ENCODE measurements at regions not wholly inside any gene's neighbourhood (a gene's known extent, or its start where the extent isn't known, plus 50 kb on each side); places are given as distances from the start of the nearest gene placed in this dataset.
"Not testable (repeated sequence)": the region's sequence is repeated elsewhere in the genome, so short reads cannot be mapped to it uniquely, and the experiment has no call there.

DNA sequence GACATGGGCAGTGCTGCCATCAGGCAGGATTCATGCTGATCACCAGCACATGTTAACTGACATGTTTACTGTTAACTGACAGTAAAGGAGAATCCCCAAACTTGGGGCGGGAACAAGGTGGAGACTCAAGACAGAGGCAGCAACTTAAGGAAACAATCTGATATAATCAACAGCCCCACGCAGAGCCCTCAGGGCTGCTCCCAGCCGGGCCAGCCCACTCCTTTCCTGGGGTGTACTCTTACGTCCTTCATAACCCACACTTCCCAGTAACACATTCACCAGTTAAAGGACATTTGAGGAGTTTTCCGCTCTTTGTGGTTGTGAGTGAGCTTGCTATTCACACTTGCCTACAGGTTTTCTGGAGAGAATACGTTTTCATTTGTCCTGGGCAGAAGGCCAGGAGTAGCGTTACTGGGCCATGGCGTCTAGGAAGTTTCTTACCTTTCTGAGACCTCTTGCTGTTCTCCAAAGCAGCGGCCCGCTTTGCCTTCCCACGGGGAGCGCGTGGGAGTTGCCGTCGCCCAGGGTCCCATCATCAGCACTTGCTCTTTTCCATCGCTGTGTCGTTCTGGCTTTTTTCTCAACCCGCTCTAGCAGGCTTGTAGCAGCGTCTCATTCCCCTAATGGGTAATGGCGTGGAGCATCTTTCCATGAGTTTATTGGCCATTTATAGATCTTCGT lies 56.4 kb downstream of the FOXF2 start:
- no peak for DNase-seq

DNA sequence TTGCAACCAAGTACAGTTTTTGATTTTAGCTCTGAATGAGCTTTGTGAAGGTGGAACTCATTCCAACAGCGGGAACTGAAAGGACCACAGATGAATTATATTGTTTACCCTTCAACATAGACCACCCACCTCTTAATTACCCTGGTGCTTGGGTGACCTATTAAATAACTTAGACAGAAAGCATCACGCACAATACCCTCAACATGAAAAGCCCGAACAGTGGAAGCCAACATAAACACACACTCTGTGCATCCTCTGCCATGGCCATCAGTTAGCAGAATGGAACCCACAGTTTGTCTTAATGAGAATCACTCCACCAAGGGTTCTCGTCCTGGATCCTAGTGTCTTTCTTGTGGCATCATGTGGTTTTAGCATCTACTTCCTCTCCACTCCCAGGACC lies 60.5 kb downstream of the FOXF2 start:
- DNase-seq = no peak

DNA sequence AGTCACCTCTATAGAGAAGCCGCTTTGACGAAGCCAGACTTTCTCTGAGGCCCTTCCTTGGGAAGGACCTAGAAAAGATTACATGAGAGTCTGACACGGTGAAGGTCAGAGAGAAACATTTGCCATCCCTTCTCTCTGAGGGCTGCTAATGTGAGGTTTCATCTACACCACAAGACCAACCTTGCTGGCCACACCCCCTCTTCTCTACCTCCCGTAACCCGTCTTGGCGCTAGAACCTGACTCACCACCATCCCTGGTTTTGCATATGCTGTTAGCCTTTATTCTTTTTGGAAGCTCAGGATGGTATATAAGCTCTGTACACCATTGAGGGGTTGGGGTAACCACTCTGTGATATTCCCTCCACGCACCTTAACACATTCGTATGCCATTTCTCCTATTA lies 63.6 kb downstream of the FOXF2 start:
- DNase-seq = no peak

DNA sequence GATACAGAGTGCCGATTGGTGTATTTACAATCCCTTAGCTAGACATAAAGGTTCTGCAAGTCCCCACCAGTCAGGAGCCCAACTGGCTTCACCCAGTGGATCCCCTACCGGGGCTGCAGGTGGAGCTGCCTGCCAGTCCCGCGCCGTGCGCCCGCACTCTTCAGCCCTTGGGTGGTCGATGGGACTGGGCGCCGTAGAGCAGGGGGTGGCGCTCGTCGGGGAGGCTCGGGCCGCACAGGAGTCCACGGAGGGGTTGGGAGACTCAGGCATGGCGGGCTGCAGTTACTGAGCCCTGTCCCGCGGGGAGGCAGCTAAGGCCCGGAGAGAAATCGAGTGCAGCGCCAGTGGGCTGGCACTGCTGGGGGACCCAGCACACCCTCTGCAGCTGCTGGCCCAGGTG lies 67.4 kb downstream of the FOXF2 start:
- not testable (repeated sequence) for DNase-seq

DNA sequence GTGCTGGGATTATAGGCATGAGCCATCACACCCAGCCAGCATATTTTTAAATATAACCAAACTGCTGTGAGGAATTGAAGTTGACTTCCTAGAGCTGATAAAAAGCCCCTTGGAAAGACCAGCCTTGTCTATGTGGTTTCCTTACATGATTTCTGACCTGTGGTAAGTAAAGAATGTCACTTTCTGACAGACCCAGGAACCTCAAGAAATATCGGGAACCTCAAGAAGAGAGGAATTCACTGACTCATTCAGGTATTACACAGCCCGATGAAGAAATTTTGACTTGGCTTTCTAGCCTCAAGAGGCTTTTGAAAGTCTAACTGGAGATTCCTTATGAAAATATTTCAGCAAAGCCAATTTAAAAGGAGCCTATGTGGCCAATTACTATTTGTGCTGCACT lies 71.8 kb downstream of the FOXF2 start:
- no peak for DNase-seq

DNA sequence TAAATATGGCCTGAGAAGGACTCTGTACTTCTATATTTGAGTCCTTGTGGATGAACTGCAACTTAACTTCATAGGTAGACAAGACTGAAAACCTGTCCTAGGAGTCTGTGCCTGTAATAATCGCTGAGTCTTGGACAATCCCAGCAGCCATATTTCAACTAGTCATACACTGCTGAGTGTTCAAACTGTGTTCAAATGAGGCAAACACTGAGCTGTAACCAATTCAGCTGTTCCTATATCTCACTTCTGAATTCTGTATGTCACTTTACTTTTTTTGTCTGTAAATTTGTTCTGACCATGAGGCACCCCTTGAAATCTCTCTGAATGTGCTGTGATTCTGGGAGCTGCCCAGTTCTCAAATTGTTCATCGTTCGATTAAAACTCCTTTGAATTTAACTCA lies 72.4 kb downstream of the FOXF2 start:
- DNase-seq = no peak

DNA sequence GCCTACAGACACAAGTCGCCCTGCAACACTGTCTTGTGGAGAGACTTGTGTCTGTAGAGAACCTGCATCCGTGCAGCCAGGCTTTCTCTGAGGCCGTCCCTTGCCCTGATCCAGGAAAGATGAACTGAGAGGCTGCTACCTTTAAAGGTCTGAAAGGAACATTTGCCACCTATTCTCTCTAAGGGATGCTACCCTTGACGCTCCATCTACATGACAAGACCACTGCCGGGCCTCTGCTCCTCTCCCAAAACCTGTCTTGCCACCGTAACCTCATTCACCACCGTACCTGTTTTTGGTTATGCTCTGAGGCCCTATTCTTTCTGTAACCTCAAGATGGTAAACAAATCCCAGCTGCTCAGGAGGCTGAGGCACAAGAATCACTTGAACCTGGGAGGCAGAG lies 73.9 kb downstream of the FOXF2 start:
- no peak for DNase-seq

DNA sequence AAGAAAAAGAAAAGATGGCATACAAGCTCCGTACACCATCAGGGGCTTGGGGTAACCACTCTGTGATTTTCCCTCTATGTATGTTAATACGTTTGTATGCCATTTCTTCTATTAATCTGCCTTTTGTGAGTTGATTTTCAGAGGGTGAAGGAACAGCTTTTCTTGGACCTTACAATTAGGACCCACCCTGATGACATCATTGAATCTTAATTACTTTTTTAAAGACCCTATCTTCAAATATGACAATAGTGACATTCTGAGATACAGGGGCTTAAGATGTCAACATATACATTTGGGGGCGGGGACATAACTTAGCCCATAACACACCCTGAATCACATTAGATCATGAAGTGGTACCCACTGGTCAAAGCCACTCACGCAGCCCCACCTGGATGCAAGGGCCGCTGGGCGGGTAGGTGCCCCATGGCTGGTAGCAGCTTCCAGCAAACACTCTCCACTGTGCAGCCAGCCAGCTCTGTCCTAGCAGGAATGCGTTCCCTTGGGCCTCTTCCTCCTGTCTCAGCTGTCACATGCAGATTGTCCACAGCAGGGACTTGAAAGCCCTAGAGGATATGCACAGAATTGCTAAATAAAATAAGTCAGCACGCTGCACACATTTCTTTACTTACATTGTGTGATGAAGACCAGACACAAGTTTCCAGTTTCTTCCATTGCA lies 74.5 kb downstream of the FOXF2 start:
- no peak for DNase-seq

DNA sequence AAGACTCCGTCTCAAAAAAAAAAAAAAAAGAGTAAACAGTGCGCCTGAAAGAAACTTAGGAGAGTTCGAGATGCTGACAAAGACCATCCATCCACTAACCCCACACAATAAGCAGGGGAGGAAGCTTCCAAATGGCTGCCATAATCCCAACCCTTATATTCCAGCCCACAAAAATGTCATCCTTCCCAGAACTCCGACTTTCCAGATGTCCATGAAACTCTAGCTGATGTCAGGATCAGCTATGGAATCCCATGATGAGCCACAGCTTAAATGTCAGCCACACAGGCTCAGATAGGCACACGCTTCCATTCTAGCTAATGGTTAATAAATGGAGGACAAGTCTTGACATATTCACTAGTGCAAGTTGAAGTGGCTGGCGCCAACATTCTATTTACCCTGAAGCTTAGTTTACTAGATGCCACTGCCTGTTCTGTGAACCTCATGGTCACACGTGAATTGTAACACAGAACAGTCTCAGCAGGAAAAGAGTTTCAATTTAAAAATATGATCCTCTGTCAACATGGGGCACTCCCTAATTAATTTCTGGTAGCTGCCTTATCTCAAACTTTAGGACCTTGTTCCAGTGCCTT lies 75.5 kb downstream of the FOXF2 start:
- DNase-seq = no peak

DNA sequence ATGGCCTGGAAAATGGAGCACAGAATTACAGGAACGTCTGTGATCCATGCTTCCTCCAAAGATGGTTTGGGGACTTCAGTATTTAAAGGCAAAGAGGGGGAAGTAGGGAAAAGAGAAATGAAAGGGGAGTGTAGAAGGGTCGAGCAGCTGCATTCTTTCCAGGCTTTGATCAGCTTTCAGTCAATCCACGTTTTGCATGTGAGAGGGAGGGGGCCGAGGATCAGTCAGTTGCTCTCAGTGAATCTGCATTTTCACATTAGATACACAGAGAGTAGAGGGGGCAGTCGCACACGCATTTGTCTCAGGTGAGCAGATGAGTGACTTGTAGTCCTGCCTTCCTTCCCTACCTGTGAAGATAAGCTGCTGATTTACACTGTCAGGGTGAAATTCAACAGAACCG lies 78.8 kb downstream of the FOXF2 start:
- no peak for DNase-seq

DNA sequence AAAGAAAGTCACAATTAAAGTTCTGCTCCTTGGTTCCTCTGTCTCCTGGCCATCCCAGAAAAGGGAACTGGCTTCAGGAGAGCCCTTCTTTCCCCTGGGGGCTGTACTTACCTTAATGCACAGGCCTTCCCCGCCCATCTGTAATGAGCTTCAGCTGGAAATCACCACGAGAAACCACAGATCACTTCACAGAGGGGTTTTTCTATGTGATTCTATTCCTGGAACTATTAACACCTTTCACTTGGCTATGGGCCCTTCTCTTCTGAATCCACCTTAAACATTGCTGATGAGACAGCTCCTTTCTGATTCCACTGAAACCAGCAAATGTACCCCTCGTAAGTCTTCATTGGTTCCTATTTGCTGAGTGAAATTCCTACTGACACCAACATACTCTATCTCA lies 80.7 kb downstream of the FOXF2 start:
- DNase-seq = no peak

DNA sequence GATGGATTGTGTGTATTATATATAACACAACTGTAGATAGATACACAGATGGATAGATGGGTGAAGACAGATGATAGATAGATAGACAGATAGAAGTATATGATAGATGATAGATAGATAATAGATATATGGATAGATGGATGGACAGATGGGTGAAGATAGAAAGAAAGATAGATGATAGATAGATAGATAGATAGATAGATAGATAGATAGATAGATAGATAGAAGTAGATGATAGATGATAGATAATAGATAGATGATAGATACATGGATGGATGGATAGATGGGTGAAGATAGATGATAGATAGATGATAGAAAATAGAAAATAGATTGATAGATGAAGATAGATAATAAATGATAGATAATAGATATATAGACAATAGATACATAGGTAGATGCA lies 83.3 kb downstream of the FOXF2 start:
- DNase-seq = no peak

DNA sequence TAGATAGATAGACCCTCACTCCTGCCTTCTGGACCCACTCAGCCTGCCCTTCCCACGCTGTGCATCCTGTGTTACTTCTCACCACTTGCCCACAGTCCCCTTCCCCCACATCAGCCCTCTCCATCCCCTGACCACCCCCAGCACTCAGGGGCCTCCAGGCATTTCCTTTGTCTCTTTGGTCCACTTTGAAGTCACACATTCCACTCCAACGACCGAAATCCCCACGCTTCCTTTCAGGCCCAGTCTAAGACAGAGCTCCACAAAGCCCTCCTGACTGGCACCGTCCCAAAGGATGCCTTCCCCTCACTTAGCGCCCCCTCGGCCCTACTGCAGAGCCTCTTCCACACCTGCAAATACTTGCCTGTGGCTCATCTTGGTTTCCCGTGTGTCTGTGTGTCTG lies 83.8 kb downstream of the FOXF2 start:
- no peak for DNase-seq

DNA sequence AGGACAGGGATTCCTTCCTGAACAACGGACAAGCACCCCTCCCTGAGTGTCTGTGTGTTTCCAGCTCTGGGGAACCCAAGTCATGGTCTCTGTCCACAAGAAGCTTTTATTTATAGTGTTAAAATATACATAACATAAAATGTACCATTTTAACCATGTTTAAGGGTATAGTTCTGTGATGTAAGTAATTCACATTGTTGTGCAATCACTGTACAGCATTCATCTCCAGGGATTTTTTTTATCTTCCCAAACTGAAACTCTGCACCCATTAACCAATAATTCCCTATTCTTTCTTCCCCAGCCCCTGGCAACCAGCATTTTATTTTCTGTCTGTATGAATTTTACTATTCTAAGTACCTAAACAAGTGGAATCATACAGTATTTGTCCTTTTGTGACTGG lies 84.2 kb downstream of the FOXF2 start:
- no peak for DNase-seq

DNA sequence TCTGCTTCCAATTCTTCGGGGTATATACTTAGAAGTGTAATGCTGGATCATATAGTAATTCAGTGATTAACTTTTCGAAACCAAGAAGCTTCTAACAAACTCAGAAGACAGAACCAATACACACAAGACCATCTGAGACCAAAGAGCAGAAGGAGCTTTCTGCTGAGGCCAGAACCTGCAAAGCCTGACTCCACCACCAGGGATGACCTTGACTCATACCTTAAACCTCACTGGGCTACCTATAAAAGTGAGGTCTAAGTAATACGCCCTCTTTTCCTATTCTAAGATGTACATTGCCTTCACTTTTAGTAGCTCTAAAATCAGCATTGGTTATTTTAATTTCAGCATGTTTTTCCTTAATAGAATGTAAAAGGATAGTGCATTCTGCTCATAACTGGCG lies 84.8 kb downstream of the FOXF2 start:
- no peak for DNase-seq

DNA sequence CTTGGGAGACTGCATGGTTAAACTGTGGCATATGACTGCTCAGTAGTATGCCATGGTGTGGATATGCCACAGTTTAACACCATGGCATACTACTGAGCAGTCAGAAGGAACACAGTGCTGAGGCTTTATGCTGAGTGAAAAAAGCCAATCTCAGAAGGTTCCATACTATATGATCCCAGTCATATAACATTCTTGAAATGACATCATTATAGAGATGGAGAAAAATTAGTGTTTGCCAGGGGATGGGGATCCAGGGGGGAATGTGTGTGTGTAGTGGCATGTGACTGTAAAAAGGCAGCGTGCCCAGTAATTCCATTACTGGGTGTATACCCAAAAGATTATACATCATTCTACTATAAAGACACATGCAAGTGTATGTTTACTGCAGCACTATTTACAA lies 85.8 kb downstream of the FOXF2 start:
- DNase-seq = no peak

DNA sequence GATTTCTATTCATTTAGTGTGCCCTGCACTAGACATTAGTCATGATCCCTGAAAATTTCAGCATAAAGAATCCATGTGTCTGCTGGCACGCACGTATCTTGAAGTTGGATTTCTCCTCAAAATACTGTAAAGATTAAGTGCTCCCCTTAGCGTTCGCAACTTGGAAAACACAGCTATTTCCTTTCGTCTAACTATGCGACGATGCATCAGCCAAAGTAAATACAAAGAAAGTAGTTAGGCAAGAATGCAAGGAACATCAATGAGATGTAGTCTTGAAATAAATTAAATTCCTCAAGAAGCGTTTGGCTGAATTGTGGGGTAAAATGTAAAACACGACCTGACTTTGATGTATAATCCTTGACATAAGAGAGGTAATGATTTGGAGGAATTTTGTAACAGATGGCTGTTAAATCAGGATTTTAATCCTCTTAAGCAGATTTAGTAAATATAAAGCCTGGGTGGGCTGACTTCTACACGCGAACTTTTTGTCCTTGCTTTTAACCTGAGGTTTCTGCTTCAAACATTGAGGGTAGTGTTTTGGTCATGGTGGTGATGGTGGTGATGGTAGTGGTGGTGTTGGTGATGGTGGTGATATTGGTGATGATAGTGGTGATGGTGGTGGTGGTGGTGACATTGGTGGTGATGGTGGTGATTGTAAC lies 88.2 kb downstream of the FOXF2 start:
- DNase-seq = no peak

DNA sequence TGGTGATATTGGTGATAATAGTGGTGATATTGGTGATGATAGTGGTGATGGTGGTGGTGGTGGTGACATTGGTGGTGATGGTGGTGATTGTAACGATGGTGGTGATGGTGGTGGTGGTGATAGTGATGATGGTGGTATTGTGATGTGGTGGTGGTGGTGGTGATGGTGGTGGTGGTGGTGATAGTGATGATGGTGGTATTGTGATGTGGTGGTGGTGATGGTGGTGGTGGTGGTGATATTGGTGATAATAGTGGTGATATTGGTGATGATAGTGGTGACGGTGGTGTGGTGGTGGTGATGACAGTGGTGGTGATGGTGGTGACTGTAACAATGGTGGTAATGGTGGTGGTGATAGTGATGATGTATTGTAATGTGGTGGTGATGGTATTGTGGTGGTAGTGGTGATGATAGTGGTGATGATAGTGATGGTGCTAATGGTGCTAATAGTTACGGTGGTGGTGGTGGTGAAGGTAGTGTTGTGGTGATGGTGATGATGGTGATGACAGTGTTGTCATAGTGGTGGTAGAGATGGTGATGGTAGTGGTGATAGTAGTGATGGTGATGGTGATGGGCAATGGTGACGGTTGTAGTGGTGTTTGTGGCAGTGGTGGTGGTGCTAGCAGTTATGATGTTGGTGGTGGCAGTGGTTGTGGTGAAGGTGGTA lies 88.9 kb downstream of the FOXF2 start:
- not testable (repeated sequence) for DNase-seq

DNA sequence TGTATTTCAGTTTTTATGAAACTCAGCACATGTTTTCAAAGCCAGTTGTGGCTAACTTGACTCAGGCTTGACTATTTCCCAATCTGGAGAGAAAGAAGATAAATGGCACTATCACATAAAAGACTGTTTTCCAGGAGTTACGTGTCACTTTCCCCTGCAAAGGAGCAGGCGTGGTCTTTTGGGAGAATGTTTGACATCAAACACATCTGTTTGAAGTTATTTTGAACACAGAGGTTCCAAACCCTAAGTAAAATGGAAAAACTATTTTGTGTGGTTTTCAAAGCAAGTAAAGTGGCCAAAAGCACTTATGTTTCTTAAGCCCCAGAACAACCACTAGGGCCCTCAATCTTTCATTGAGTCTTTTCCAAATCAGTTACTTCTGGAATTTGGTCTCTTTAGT lies 89.7 kb downstream of the FOXF2 start:
- DNase-seq = no peak

DNA sequence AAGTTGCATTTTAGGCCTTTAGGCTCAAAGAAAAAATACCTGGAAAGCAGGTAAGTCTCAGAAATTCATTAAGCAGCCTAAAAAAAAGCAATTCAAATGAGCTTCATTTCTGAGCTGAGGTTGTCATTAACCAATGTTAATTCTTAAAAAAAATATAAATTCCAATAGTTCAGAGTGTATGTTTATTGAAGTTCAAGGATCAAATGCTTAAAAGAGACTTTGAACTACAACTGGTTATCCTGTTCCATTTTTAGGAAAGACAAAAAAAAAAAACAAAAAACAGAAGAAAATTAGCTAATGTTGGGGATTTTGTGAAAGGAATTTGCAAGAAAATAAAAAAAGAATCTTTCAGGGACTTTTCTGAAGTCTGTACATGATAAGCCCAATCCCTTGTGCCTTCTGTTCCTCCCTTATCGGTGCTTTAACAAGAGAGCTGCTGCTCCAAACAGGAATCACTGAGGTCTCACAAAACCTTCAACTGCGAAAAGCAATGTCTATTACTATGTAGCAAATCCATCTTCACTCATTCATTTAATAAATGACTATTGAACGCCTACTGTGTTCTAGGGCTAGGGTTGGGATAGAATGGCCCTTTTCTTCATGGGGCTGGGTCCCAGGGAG lies 90.3 kb downstream of the FOXF2 start:
- no peak for DNase-seq

DNA sequence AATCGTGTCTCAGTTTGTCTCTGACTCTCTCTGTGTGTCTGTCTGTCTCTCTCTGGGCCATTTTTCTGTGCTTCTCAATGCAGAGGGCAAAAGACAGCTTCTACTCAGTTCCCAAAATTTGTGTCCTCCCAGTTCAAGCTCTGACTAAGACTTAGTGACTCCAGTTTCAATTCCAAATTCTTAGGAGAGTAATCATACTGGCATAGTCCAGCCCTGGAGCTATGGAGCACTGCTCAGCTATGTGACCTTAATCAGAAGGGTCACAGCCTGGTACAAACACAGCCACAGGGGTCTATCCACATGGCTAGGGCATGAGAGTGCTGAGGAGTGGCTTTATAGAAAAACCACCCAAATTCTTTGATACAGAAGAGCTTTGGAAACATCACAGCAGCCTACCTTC lies 91.9 kb downstream of the FOXF2 start:
- DNase-seq = no peak

DNA sequence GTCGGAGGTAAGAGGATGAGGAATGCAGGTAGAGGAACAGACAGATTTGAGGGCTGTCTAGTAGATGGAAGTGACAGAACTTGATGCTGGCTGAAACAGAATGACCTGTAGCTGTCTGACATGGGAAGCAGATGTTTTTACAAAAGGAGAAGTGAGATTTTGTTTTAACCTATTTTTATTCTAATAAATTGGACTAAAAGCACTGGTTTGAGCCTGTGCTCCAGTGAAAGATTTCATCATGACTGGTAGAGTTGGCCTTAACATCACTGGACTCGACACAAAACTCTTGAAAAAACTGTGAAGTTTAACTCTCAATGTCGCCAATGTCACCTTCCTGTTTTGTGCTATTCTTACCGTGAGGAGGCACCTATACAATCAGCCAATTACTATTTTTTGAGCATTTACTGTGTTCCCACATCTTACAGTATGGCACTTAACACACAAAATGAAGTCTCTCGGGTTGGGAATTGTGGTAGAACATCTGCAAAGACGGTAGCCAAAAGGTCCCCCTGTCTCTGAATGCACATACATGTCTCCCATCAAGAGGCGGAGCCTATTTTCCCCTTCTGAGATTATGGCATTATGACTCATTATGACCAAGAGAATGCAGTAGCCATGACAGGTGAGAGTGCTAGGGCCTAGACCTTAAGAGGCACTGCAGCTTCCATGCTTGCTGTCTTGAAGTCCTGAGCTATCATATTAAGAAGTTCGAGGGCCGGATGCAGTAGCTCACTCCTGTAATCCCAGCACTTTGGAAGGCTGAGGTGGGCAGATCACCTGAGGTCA lies 93.2 kb downstream of the FOXF2 start:
- no peak for DNase-seq

Measured in C1 segment of cervical spinal cord (tissue), 14 donors.